HG03025 (cell line): ENCODE measurements at regions not wholly inside any gene's neighbourhood (a gene's known extent, or its start where the extent isn't known, plus 50 kb on each side); places are given as distances from the start of the nearest gene placed in this dataset.
"Not testable (repeated sequence)": the region's sequence is repeated elsewhere in the genome, so short reads cannot be mapped to it uniquely, and the experiment has no call there.

ENCODE experiments used
- ATAC-seq: cut with Tn5 transposase; IDR thresholded peaks from one replicate; pipeline ENCODE4 v1.9.1; 2021; ENCODE audit warnings: mild to moderate bottlenecking, moderate library complexity; ENCODE audit not compliant: unreplicated experiment, low FRiP score

- ATAC-seq: no peak
Measured at GRCh38 chr3:137111497-137111896, 153.7 kb downstream of the IL20RB start.

- ATAC-seq: no peak
Measured at GRCh38 chr3:137116619-137117018, 158.8 kb downstream of the IL20RB start.

GRCh38 chr3:137121704-137122314 lies 164.0 kb downstream of the IL20RB start:
- peak; percentile 65 for ATAC-seq

GRCh38 chr3:137131081-137131480 lies 173.3 kb downstream of the IL20RB start:
- no peak for ATAC-seq

GRCh38 chr3:137134431-137134830 lies 176.6 kb downstream of the IL20RB start:
- ATAC-seq: no peak

GRCh38 chr3:137148406-137148805 lies 190.6 kb downstream of the IL20RB start:
- no peak for ATAC-seq

GRCh38 chr3:137148917-137149316 lies 191.1 kb downstream of the IL20RB start:
- ATAC-seq: no peak

- no peak for ATAC-seq
Measured at GRCh38 chr3:137150825-137151224, 193.0 kb downstream of the IL20RB start.

- not testable (repeated sequence) for ATAC-seq
Measured at GRCh38 chr3:137153046-137153445, 195.3 kb downstream of the IL20RB start.

- ATAC-seq: no peak
Measured at GRCh38 chr3:137163241-137163871, 205.6 kb downstream of the IL20RB start.

GRCh38 chr3:137163958-137164357 lies 206.2 kb downstream of the IL20RB start:
- ATAC-seq: no peak

GRCh38 chr3:137165117-137165806 lies 207.5 kb downstream of the IL20RB start:
- ATAC-seq: no peak

GRCh38 chr3:137171834-137172603 lies 214.2 kb downstream of the IL20RB start:
- ATAC-seq: no peak

GRCh38 chr3:137172728-137173127 lies 214.9 kb downstream of the IL20RB start:
- ATAC-seq: no peak

- no peak for ATAC-seq
Measured at GRCh38 chr3:137174514-137174913, 216.7 kb downstream of the IL20RB start.

GRCh38 chr3:137180220-137180619 lies 222.4 kb downstream of the IL20RB start:
- ATAC-seq: no peak

- no peak for ATAC-seq
Measured at GRCh38 chr3:137191133-137191923, 233.5 kb downstream of the IL20RB start.

- ATAC-seq: no peak
Measured at GRCh38 chr3:137191951-137192350, 234.2 kb downstream of the IL20RB start.

- ATAC-seq: no peak
Measured at GRCh38 chr3:137194301-137194700, 236.5 kb downstream of the IL20RB start.

GRCh38 chr3:137198374-137198773 lies 240.6 kb downstream of the IL20RB start:
- not testable (repeated sequence) for ATAC-seq
